CD4-positive, alpha-beta T cell treated with Interleukin-15 for 1 hour (primary cell): ENCODE measurements at regions not wholly inside any gene's neighbourhood (a gene's known extent, or its start where the extent isn't known, plus 50 kb on each side); places are given as distances from the start of the nearest gene placed in this dataset.
"Not testable (repeated sequence)": the region's sequence is repeated elsewhere in the genome, so short reads cannot be mapped to it uniquely, and the experiment has no call there.

Experiments used
- DNase-seq: peaks from one replicate; pipeline ENCODE4 v3.0.0-alpha.2; 2020

DNA sequence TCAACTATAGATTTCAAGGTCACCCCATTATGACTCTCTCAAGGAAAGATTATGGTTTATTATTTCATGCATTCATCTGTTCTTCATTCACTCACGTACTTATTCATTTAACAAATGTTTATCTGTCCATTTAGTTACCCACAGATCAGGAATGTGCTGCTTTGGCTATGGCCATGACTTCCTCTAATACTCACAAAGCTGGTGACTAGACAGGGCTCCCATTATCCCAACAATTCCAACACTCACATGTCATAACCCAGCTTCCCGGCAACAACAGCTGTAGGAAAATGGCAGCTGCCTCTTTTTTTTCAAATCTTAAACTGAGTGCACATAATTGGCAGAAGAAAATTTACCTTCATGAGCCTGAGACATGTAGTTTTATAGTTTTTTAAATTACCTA is 190.8 kb upstream of the CCDC196 start:
- DNase-seq: no peak

- no peak for DNase-seq
Observed at GRCh38 chr14:66300886-66301285, 185.3 kb upstream of the CCDC196 start.

DNA sequence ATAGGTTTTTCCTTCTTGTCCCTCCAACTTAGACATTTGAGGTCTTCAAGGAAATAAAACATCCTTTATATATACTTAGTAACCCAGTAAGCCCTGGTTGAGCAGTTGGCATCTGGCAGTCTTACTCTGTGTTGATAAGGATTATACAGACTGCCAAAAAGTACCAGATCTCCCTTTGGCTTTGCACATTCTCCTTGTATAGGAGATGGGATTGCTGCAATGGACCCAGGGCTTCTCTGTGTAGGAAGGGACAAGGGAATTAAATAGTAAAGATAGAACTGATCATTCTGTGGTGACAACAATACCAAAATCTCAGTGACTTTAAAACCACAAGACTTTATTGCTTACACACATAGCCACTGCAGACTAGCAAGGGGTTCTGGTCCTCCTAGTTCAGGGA is 180.1 kb upstream of the CCDC196 start:
- no peak for DNase-seq

- DNase-seq: no peak
Observed at GRCh38 chr14:66311058-66311457, 175.1 kb upstream of the CCDC196 start.

GRCh38 chr14:66311990-66312389 is 174.2 kb upstream of the CCDC196 start:
- no peak for DNase-seq

DNA sequence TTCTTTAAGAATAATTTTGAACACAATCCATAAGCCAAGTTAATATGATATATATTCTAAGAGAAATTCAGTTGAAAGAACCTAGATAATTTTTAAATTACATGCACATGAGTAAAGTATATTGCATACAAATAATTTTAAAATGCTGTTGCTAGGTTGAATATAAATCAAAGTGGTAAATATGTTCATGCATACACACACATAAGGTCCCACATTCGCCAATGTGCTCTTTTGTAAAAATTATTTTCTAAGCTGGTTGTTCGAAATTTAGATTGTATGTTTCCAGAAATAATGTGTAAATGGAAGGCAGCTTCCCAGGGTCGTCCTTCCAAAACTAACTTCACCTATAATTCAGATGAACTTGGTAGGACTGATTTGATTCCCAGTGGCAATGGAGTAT is 173.7 kb upstream of the CCDC196 start:
- no peak for DNase-seq

- DNase-seq: no peak
Observed at GRCh38 chr14:66315098-66315497, 171.1 kb upstream of the CCDC196 start.

DNA sequence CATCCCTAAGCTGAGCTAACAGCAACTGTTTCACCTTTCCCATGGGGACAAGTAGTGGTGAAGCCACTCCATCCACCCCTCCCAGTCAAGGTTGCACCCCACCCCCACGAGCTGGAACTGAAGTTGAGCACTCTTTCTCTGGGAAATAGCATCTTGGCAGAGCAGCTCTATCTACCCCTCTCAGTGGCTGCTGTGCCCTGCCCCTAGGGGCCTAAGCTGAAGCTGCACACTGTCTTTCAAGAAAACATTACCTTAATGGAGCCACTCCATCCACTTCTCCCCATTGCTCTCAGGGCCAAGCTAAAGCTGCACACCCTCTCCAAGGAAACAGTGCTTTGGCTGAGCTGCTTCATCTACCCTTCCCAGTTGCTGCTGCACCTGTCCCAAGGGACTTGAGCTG is 170.6 kb upstream of the CCDC196 start:
- DNase-seq: no peak

DNA sequence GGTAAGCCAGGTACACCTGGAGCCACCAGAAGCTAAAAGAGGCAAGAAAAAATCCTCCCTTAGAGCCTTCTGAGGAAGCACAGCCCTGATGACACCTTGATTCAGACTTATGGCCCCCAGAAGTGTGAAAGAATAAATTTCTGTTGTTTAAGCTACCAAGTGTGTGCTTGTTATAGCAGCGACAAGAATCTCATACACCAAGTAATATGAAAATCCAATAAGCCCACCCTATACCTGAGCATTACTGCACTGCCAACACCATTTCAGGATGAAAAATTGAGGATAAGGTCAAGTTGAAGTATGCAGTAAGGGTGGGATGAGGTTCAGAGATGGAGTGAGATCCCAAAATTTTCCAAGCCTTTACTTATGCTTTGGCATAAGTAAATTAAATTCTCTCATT is 163.6 kb upstream of the CCDC196 start:
- no peak for DNase-seq

- no peak for DNase-seq
Observed at GRCh38 chr14:66330228-66330627, 155.9 kb upstream of the CCDC196 start.

GRCh38 chr14:66330916-66331315 is 155.3 kb upstream of the CCDC196 start:
- no peak for DNase-seq

DNA sequence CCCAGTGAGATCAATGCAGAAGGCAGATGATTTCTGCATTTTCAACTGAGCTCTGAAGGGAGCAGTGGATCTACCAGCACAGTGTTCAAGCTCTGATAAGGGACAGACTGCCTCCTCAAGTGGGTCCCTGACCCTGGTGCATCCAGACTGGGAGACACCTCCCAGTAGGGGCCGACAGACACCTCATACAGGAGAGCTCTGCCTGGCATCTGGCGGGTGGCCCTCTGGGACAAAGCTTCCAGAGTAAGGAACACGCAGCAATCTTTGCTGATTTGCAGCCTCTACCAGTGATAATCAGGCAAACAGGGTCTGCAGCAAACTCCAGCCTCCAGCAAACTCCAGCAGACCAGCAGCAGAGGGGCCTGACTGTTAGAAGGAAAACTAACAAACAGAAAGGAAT is 152.9 kb upstream of the CCDC196 start:
- DNase-seq: not testable (repeated sequence)

DNA sequence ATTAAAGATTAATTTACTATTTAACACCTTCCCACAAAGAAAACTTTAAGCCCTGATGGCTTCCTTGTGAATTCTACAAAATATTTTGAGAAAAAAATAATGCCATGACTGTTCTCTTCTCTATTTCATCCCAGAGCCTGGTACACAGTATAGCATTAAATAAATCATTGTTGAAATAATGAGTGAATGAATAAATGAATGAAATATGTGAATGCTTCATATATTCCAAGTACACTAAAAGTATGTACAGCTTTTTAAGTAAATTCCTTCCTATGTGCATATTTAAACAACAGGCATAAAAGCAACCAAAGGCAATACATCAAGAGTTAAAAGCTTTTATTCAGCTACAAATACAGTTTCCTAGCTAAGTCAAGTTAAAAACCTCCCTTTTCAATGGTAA is 144.9 kb upstream of the CCDC196 start:
- DNase-seq: no peak

DNA sequence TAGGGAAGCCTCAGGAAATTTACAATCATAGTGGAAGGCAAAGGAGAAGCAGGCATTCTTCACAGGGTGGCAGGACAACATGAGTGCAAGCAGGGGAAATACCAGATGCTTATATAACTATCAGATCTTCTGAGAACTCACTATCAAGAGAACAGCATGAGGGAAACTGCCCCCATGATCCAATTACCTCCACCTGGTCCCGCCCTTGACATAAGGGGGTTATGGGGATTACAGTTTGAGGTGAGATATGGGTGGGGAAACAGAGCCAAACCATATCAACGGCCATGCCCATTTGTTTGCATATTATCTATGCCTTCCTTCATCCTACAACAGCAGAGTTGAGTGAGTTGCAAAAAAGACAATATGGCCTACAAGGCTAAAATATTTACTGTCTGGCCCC is 140.2 kb upstream of the CCDC196 start:
- no peak for DNase-seq

- DNase-seq: no peak
Observed at GRCh38 chr14:66351310-66351709, 134.9 kb upstream of the CCDC196 start.

DNA sequence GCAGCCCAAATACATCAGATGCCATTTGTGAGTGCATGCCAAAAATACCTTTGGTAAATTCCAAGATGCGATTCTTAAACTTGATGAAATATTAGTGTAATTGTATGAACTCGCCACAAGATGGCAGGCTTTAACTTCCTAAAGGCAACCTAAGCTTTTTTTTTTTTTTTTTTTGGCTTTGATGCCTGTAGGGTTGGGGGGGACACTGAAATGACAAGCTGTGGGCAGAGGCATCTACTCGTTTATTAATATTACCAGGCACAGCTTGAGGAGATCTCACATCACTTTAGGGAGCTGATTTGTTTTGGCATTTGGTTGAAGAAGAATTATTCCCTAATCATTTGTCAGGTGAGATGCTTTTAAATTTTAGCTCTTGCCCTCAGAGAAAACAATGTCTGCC is 126.7 kb upstream of the CCDC196 start:
- DNase-seq: no peak

DNA sequence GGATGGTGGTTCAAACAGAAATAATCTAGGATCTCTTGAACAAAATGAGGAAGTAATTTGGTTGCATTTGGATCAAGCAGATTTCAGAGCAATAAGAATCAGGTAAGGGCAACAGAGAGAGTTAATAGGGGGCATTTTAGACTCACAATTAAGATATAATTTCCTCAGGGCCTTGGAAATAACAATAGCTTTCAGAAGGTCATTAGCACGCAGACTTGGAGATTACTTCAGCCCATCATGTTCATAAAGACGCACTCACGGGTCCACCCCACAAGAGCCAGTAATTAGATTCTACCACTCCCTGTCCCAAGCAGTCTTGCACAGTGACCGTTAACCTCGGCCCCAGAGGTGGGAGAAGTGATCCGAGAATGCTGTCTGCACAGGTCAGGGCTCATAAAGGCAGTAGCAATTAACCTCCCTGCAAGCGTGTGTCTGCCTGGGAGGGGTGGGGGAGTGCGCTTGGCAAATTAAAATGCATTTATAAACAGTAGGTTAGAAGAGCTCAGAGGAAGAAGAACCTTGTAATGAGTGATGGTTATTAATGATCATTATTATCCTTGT is 125.7 kb upstream of the CCDC196 start:
- DNase-seq: no peak

DNA sequence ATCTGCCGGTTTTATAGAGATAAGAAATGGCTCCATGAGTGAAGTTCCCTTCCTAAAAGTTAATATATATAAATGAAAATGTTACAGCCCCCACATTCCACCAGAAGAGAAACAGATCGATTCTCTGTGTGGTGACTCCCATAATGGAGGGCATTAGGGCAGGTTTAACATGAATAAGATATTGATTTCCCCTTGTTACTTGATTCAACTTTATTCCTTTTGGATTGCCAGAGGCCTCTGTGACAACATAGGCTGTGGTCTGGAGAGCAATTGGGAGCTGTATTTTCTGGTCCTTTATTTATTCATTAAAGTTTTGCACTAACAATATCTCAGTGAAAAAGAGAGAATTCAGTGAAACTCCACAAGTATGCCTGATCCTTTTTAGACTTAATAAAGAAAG is 125.2 kb upstream of the CCDC196 start:
- no peak for DNase-seq

DNA sequence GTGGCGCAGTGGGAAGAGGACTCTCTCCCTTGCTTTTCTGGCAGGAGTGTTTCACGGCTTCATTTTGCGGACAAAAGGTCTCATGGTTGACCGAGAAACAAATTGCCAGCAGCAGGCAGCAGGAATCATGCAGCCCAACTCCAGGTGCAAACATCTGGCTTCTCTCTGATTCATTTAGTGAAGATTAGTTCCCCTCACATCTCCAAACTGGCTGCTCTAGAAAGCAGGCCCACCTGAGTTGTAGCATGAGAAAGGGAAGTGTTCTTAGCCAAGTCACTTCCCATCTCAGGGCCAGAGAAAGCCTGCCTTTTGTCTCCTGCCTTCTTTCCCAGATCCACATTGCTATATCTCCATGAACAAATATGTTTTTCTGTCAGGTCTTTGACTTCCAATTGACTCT is 120.8 kb upstream of the CCDC196 start:
- DNase-seq: no peak

DNA sequence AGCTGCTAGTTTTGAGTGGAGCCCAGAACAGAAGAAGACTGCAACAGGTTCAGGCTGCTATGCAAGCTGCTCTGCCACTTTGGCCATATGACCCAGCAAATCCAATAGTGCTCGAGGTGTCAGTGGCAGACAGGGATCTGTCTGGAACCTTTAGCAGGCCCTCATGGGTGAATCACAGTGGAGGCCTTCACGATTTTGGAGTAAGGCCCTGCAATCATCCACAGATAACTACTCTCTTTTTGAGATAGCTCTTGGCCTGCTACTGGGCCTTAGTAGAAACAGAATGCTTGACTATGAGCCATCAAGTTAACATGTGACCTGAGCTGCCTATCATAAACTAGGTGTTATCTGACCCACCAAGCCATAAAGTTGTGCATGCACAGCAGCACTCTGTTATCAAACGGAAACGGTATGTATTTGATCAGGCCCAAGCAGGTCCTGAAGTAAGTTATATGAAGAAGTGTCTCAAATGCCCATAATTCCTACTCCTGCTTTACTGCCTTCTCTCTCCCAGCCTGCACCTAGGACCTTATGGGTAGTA is 116.9 kb upstream of the CCDC196 start:
- DNase-seq: no peak

DNA sequence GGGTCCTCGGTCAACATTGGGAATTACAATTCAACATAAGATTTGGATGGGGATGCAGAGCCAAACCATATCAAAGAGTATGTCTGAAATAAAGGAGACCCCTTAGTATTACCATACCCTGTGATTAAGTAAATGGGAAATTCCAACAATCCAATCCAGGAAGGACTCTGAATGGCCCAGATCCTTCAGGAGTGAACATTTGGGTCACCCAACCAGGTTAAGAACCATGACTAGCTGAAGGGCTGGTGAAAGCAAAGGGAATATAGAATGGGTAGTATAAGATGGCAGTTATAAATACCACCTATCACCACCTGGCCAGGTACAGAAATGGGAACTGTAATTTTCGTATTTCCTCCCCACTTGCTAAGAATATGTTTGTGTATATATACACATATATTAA is 114.4 kb upstream of the CCDC196 start:
- DNase-seq: no peak

DNA sequence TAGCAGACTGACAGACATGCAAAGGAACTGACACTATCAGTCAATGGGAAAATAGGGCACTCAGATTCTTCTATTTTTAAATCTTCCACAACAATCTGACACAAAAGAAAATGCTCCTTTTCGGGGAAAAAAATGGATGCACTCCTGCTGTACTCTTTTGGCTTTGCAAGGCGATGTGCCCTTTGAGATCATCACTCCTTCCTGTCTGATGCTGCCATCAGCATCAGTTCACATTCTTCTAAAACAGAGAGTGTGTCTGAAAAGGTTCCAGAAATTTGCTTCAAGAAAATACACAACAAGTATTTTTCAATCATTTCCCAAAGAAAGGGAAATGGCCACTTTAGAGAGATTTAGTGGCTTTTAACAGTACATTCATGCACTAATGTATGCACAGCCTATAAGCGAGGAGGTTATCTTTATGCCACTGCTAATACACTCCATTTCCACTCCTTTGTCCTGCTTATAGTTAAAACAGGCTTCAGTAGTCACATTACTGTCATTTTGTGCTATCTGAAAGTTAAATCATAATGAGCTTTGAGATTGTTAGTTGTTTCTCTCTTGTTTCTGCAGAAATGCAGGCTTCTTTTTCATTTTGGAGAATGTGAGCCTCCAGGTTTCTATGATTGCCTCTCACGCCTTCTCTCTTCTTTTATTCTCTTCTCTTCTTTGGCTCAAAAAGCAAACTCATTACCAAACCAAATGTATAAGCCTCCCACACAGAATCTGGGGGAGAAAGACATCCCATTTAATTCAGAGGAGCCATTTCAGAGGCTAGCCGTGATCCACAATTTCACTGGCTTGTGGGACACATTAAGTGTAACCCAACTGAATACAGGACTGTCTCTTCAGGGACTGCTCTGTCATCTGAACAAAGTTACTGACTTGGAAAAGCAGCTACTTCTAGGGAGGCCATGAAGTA is 110.9 kb upstream of the CCDC196 start:
- DNase-seq: no peak

DNA sequence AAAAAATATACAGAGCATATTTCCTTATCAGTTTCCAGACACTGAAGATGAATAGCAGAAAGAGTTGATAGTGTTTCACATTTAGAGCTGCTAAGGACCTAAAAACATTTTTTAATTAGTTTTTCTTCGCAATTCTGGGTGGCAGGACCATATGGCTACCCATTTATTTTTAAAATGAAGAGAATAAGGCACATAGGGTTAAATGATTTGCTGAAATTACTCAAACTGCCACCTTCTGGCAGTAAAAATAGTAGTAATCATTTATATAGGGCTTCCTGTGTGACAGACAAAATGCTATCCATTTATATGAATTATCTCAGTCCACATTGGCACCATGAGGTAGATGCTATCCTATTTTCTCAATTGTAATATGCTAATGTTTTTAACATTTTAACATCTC is 108.6 kb upstream of the CCDC196 start:
- no peak for DNase-seq

GRCh38 chr14:66378712-66379505 is 107.3 kb upstream of the CCDC196 start:
- DNase-seq: no peak
